GM21390 (cell line): ENCODE measurements at regions not wholly inside any gene's neighbourhood (a gene's known extent, or its start where the extent isn't known, plus 50 kb on each side); places are given as distances from the start of the nearest gene placed in this dataset.
"Not testable (repeated sequence)": the region's sequence is repeated elsewhere in the genome, so short reads cannot be mapped to it uniquely, and the experiment has no call there.

ENCODE experiments used
- ATAC-seq: cut with Tn5 transposase; IDR thresholded peaks from one replicate; pipeline ENCODE4 v1.9.1; 2021; ENCODE audit not compliant: unreplicated experiment

GRCh38 chr12:65673156-65673690 lies 151.1 kb upstream of the HMGA2 start:
- no peak for ATAC-seq

GRCh38 chr12:65673732-65674131 lies 150.6 kb upstream of the HMGA2 start:
- no peak for ATAC-seq

- no peak for ATAC-seq
Observed at GRCh38 chr12:65675141-65675621, 149.1 kb upstream of the HMGA2 start.

GRCh38 chr12:65678172-65678571 lies 146.1 kb upstream of the HMGA2 start:
- ATAC-seq, result not testable (repeated sequence)

GRCh38 chr12:65681226-65681625 lies 143.1 kb upstream of the HMGA2 start:
- ATAC-seq, result no peak

GRCh38 chr12:65682112-65682511 lies 142.2 kb upstream of the HMGA2 start:
- ATAC-seq, result no peak

- no peak for ATAC-seq
Observed at GRCh38 chr12:65684906-65685305, 139.4 kb upstream of the HMGA2 start.

GRCh38 chr12:65685514-65685913 lies 138.8 kb upstream of the HMGA2 start:
- no peak for ATAC-seq

- ATAC-seq, result no peak
Observed at GRCh38 chr12:65689508-65689907, 134.8 kb upstream of the HMGA2 start.

GRCh38 chr12:65690477-65690876 lies 133.8 kb upstream of the HMGA2 start:
- ATAC-seq, result no peak

- no peak for ATAC-seq
Observed at GRCh38 chr12:65694130-65694529, 130.2 kb upstream of the HMGA2 start.

- ATAC-seq, result no peak
Observed at GRCh38 chr12:65695113-65695865, 129.0 kb upstream of the HMGA2 start.

- no peak for ATAC-seq
Observed at GRCh38 chr12:65696227-65696626, 128.1 kb upstream of the HMGA2 start.

- ATAC-seq, result no peak
Observed at GRCh38 chr12:65699251-65699650, 125.0 kb upstream of the HMGA2 start.

- no peak for ATAC-seq
Observed at GRCh38 chr12:65703176-65703575, 121.1 kb upstream of the HMGA2 start.

GRCh38 chr12:65705380-65705876 lies 118.9 kb upstream of the HMGA2 start:
- ATAC-seq, result no peak

GRCh38 chr12:65707051-65707450 lies 117.2 kb upstream of the HMGA2 start:
- no peak for ATAC-seq

- no peak for ATAC-seq
Observed at GRCh38 chr12:65712260-65713004, 111.9 kb upstream of the HMGA2 start.

- ATAC-seq, result no peak
Observed at GRCh38 chr12:65715961-65716360, 108.3 kb upstream of the HMGA2 start.

GRCh38 chr12:65720136-65721130 lies 103.8 kb upstream of the HMGA2 start:
- no peak for ATAC-seq
